ENCODE measurements at regions not wholly inside any gene's neighbourhood (a gene's known extent, or its start where the extent isn't known, plus 50 kb on each side); places are given as distances from the start of the nearest gene placed in this dataset.

DNA sequence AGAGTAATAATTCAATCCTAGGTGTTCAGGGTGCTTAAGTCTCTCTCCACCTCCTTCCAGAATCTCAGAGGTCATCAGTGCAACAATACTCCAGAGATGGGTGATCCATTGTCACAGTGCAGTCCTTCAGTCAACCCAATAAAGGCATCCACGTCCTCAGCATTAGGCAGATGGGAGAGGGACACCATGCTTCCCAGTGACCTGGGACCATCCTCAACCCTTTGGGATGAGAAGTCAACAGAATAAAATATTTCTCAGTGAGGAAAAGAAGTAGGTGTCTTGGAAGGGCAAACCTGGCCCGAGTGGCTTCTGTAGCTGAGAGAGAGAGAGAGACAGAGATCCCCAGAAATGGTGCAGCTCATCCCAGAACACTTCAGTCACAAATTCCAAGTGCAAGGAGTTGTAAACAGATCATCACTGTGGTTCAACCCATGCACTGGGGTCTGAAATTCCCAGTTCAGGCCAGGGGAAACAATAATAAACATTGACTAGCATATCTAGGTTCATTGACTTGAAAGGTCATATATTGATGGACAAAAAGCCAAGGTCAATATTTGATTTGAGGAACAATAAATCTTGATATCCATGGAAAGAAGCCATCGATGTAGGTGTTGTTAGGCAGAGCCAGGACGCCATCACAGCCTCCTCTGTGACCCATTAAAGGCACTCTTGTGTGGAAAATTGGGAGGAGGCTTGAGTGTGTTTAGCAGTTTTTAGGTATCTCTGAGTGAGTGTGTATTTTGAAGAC lies 256.0 kb upstream of the ZMIZ1 start:
- TF ChIP-seq, protein P1, sequence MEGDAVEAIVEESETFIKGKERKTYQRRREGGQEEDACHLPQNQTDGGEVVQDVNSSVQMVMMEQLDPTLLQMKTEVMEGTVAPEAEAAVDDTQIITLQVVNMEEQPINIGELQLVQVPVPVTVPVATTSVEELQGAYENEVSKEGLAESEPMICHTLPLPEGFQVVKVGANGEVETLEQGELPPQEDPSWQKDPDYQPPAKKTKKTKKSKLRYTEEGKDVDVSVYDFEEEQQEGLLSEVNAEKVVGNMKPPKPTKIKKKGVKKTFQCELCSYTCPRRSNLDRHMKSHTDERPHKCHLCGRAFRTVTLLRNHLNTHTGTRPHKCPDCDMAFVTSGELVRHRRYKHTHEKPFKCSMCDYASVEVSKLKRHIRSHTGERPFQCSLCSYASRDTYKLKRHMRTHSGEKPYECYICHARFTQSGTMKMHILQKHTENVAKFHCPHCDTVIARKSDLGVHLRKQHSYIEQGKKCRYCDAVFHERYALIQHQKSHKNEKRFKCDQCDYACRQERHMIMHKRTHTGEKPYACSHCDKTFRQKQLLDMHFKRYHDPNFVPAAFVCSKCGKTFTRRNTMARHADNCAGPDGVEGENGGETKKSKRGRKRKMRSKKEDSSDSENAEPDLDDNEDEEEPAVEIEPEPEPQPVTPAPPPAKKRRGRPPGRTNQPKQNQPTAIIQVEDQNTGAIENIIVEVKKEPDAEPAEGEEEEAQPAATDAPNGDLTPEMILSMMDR (IDR thresholded peaks at IDR 0.05): no peak
- TF ChIP-seq POLR2A (IDR thresholded peaks at IDR 0.05) (no peak), EP300 (IDR thresholded peaks at IDR 0.05) (no peak)

Data from tibial nerve (tissue), 4 donors.